ENCODE measurements at regions not wholly inside any gene's neighbourhood (a gene's known extent, or its start where the extent isn't known, plus 50 kb on each side); places are given as distances from the start of the nearest gene placed in this dataset.

DNA sequence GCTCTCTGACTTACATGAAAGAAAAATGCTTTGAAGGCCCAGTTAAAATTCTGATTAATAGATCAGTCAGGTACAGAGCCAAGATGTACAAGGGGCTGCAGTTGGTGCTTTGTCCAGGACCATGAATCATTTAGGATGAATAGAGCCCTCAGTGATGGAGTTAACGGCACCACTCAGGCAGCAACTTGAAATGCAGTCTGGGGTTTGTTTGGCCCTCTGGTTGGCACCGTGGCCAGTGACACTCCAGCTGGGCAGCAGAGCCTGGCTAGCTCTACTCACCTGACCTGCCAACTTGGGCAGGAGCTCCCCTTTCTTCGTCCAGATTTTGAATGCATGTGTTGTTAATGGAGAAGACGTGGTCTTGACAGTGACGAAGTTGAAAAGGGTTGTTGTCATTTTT is 493.0 kb upstream of the ACVR2A start:
- no peaks in the 10 kb centered on the region for H3K36me3 Mint-ChIP-seq (ENCODE audit: insufficient read depth in 1 of 3, low read depth in 3 of 3)
- no peak overlapping the region for H4K5ac ChIP-seq (ENCODE audit: insufficient read length, low read depth, low read length)

More for the DNA sequence above, 493.0 kb upstream of the ACVR2A start:
- Histone ChIP-seq H4K8ac (replicated peaks; ENCODE audit: insufficient read length, low read depth, low read length) (no peak overlapping the region), H3K4ac (ENCODE audit: low read depth, low read length) (no peak overlapping the region), H3K56ac (ENCODE audit: insufficient read length, low read depth, low read length) (no peak overlapping the region), H3K4me1 (ENCODE audit: insufficient read depth, low read length) (no peaks in the 10 kb centered on the region), H3K4me2 (ENCODE audit: insufficient read depth, insufficient read length, low read length) (no peak overlapping the region), H2AFZ (ENCODE audit: low read length) (no peak overlapping the region), H2BK15ac (ENCODE audit: low read depth, low read length) (no peak overlapping the region), H2BK5ac (ENCODE audit: insufficient read length, low read length) (no peak overlapping the region), H3K79me1 (ENCODE audit: insufficient read depth, low read depth, low read length, poor library complexity, severe bottlenecking) (no peaks in the 10 kb centered on the region), H4K91ac (ENCODE audit: insufficient read length, low read depth, low read length) (no peak overlapping the region), H3K79me2 (ENCODE audit: insufficient read depth, low read length) (no peaks in the 10 kb centered on the region), H3K27ac (ENCODE audit: insufficient read length, low read depth, low read length) (no peak overlapping the region), H4K20me1 (ENCODE audit: control insufficient read depth, insufficient read depth, insufficient read length) (no peaks in the 10 kb centered on the region), H3K9ac (ENCODE audit: extremely low read depth, insufficient read length, low read length) (no peak overlapping the region), H3T11ph (ENCODE audit: low read length) (no peak overlapping the region), H2BK120ac (ENCODE audit: low read depth, low read length, poor library complexity, severe bottlenecking) (no peak overlapping the region), H3K23me2 (ENCODE audit: insufficient read length, low read depth, low read length, poor library complexity, severe bottlenecking) (no peaks in the 10 kb centered on the region), H2BK12ac (ENCODE audit: insufficient read length, low read depth, low read length) (no peak overlapping the region), H3K14ac (ENCODE audit: insufficient read depth, low read length) (no peak overlapping the region), H3K9me3 (ENCODE audit: control insufficient read depth, low read depth, low read length) (no peaks in the 10 kb centered on the region), H3K27me3 (ENCODE audit: insufficient read depth, low read length) (no peaks in the 10 kb centered on the region), H3K18ac (ENCODE audit: insufficient read length, low read depth, low read length) (no peak overlapping the region), H3K23ac (ENCODE audit: insufficient read length, low read depth, low read length) (no peak overlapping the region), H2AK5ac (ENCODE audit: insufficient read length, low read length) (no peak overlapping the region), H2BK20ac (ENCODE audit: low read depth, low read length, poor library complexity, severe bottlenecking) (no peak overlapping the region)
- Mint-ChIP-seq H3K4me3 (no peak overlapping the region), H3K4me1 (peaks cover 4 to 6% of the 10 kb centered on the region in 2 experiments; a peak in 2 of 4 replicates), H3K27me3 (ENCODE audit: low read depth) (no peaks in the 10 kb centered on the region), H3K27ac (no peak overlapping the region), H3K9me3 (no peaks in the 10 kb centered on the region)
- no CpG with 5 or more reads among the region's 5 CpGs for WGBS (ENCODE audit: extremely low coverage, insufficient read length, low lambda C conversion rate)
- TF ChIP-seq, protein P1, sequence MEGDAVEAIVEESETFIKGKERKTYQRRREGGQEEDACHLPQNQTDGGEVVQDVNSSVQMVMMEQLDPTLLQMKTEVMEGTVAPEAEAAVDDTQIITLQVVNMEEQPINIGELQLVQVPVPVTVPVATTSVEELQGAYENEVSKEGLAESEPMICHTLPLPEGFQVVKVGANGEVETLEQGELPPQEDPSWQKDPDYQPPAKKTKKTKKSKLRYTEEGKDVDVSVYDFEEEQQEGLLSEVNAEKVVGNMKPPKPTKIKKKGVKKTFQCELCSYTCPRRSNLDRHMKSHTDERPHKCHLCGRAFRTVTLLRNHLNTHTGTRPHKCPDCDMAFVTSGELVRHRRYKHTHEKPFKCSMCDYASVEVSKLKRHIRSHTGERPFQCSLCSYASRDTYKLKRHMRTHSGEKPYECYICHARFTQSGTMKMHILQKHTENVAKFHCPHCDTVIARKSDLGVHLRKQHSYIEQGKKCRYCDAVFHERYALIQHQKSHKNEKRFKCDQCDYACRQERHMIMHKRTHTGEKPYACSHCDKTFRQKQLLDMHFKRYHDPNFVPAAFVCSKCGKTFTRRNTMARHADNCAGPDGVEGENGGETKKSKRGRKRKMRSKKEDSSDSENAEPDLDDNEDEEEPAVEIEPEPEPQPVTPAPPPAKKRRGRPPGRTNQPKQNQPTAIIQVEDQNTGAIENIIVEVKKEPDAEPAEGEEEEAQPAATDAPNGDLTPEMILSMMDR (conservative IDR thresholded peaks at IDR 0.05), result no peak
- no peak for DNase-seq
